Osteoblast (primary cell): ENCODE measurements at regions not wholly inside any gene's neighbourhood (a gene's known extent, or its start where the extent isn't known, plus 50 kb on each side); places are given as distances from the start of the nearest gene placed in this dataset.

Experiments
- DNase-seq: peaks from one replicate; pipeline ENCODE4 v3.0.0; 2011; ENCODE audit warnings: low spot score, mixed read lengths; ENCODE audit not compliant: insufficient read length; ENCODE audit errors: missing footprints
- H2AFZ ChIP-seq: 2 replicates; pipeline ENCODE4 v1.6.0; 2011; ENCODE audit warnings: mild to moderate bottlenecking, low read length
- H3K27ac ChIP-seq: 2 replicates; pipeline ENCODE4 v1.5.1; 2011; ENCODE audit warnings: mild to moderate bottlenecking, low read depth, low read length, moderate library complexity
- H3K27me3 ChIP-seq: 2 replicates; pipeline ENCODE4 v1.6.0; 2012; ENCODE audit warnings: mild to moderate bottlenecking, control low read depth, inconsistent platforms, low read length, moderate library complexity; ENCODE audit not compliant: insufficient read depth
- H3K36me3 ChIP-seq: 2 replicates; pipeline ENCODE4 v1.5.1; 2011; ENCODE audit warnings: mild to moderate bottlenecking, low read length, control low read depth, moderate library complexity; ENCODE audit not compliant: insufficient read depth
- H3K4me1 ChIP-seq: 2 replicates; pipeline ENCODE4 v1.5.1; 2011; ENCODE audit warnings: mild to moderate bottlenecking, low read length, control low read depth, moderate library complexity; ENCODE audit not compliant: insufficient read depth
- H3K4me2 ChIP-seq: 2 replicates; pipeline ENCODE4 v1.6.0; 2011; ENCODE audit warnings: mild to moderate bottlenecking, low read length; ENCODE audit not compliant: insufficient read depth
- H3K4me3 ChIP-seq: fragments of 200-600 bp; sonication (generic); 3 replicates; pipeline ENCODE4 v1.5.1; 2012; ENCODE audit warnings: mild to moderate bottlenecking, low read length, inconsistent platforms; ENCODE audit not compliant: insufficient read depth
- H3K79me2 ChIP-seq: 2 replicates; pipeline ENCODE4 v1.6.0; 2012; ENCODE audit warnings: mild to moderate bottlenecking, low read length, control low read depth, inconsistent platforms; ENCODE audit not compliant: insufficient read depth
- H3K9me3 ChIP-seq: 2 replicates; pipeline ENCODE4 v1.5.1; 2011; ENCODE audit warnings: low read depth, low read length, control low read depth
- H4K20me1 ChIP-seq: 2 replicates; pipeline ENCODE4 v1.6.0; 2012; ENCODE audit warnings: mild to moderate bottlenecking, low read length, control low read depth; ENCODE audit not compliant: insufficient read depth
- CTCF ChIP-seq: IDR thresholded peaks from 2 replicates; pipeline ENCODE4 v1.5.1; 2011; ENCODE audit warnings: mild to moderate bottlenecking, low read depth, low read length, moderate library complexity; ENCODE audit errors: extremely low read depth

- Histone ChIP-seq H3K27me3 (no peaks in the 10 kb centered on the region), H3K9me3 (no peaks in the 10 kb centered on the region), H4K20me1 (no peaks in the 10 kb centered on the region), H3K79me2 (no peaks in the 10 kb centered on the region), H3K4me3 (no peak overlapping the region), H3K4me2 (no peak overlapping the region), H3K4me1 (no peaks in the 10 kb centered on the region), H3K36me3 (no peaks in the 10 kb centered on the region), H3K27ac (no peak overlapping the region), H2AFZ (no peak overlapping the region)
- TF ChIP-seq CTCF = no peak
- DNase-seq = no peak
Observed at GRCh38 chr13:73542446-73542845, 483.6 kb downstream of the KLF5 start.

GRCh38 chr13:73536865-73537264, 478.1 kb downstream of the KLF5 start:
- no peaks in the 10 kb centered on the region for H3K27me3 ChIP-seq
- H3K4me3 ChIP-seq = no peak overlapping the region
- H4K20me1 ChIP-seq = no peaks in the 10 kb centered on the region
- H2AFZ ChIP-seq = no peak overlapping the region
- no peaks in the 10 kb centered on the region for H3K36me3 ChIP-seq
- no peaks in the 10 kb centered on the region for H3K4me1 ChIP-seq
- TF ChIP-seq CTCF = no peak
- H3K27ac ChIP-seq = no peak overlapping the region
- H3K79me2 ChIP-seq = no peaks in the 10 kb centered on the region
- no peaks in the 10 kb centered on the region for H3K9me3 ChIP-seq
- no peak overlapping the region for H3K4me2 ChIP-seq
- DNase-seq = no peak

GRCh38 chr13:73535341-73535740, 476.5 kb downstream of the KLF5 start:
- Histone ChIP-seq H3K27ac (no peak overlapping the region), H2AFZ (no peak overlapping the region), H3K36me3 (no peaks in the 10 kb centered on the region), H3K4me1 (no peaks in the 10 kb centered on the region), H3K79me2 (no peaks in the 10 kb centered on the region), H4K20me1 (no peaks in the 10 kb centered on the region), H3K9me3 (no peaks in the 10 kb centered on the region), H3K27me3 (no peaks in the 10 kb centered on the region), H3K4me2 (no peak overlapping the region), H3K4me3 (no peak overlapping the region)
- TF ChIP-seq CTCF = no peak
- no peak for DNase-seq

GRCh38 chr13:73532987-73533510, 474.2 kb downstream of the KLF5 start:
- no peak for TF ChIP-seq CTCF
- no peak overlapping the region for H3K4me2 ChIP-seq
- no peak overlapping the region for H3K27ac ChIP-seq
- H3K79me2 ChIP-seq = no peaks in the 10 kb centered on the region
- H4K20me1 ChIP-seq = no peaks in the 10 kb centered on the region
- no peaks in the 10 kb centered on the region for H3K36me3 ChIP-seq
- no peak overlapping the region for H3K4me3 ChIP-seq
- DNase-seq = no peak
- no peak overlapping the region for H2AFZ ChIP-seq
- H3K9me3 ChIP-seq = no peaks in the 10 kb centered on the region
- H3K4me1 ChIP-seq = no peaks in the 10 kb centered on the region
- no peaks in the 10 kb centered on the region for H3K27me3 ChIP-seq
